D721Med (cell line): ENCODE measurements at regions not wholly inside any gene's neighbourhood (a gene's known extent, or its start where the extent isn't known, plus 50 kb on each side); places are given as distances from the start of the nearest gene placed in this dataset.

Experiments
- DNase-seq: peaks from one replicate; pipeline ENCODE4 v3.0.0; 2011; ENCODE audit warnings: low spot score; ENCODE audit not compliant: insufficient read length
- FAIRE-seq: peaks from 2 replicates; lab custom pipeline; 2011; peaks lifted over from hg19 to GRCh38; lab: Jason Lieb, UNC
- TF ChIP-seq, protein P1 (sequence below): IDR thresholded peaks from 2 replicates; pipeline ENCODE4 v1.5.1; 2012; ENCODE audit warnings: mild to moderate bottlenecking, control low read depth; ENCODE audit not compliant: insufficient read depth; ENCODE audit errors: missing control alignments

DNA sequence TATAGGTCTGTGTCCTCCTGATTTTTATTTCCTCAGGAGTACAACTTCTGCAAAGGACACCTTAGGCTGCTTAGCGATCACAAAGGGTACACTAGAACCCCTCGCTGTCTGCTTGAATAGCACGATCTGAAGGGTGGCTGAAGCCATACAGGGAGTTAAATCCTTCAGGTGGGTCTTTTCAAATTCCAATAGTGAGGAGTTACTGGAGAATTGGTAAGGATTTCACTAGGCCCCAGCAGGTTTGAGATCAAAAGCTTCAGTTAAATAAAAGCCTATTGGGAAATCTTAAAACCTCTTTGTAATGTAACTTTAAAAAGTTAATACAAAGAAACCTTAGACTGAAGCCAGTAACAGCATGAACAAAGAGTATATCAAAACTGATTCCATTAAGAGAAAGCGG, 613.1 kb downstream of the ZEB2 start:
- DNase-seq (no peak), FAIRE-seq (no peak)
- TF ChIP-seq, protein P1, sequence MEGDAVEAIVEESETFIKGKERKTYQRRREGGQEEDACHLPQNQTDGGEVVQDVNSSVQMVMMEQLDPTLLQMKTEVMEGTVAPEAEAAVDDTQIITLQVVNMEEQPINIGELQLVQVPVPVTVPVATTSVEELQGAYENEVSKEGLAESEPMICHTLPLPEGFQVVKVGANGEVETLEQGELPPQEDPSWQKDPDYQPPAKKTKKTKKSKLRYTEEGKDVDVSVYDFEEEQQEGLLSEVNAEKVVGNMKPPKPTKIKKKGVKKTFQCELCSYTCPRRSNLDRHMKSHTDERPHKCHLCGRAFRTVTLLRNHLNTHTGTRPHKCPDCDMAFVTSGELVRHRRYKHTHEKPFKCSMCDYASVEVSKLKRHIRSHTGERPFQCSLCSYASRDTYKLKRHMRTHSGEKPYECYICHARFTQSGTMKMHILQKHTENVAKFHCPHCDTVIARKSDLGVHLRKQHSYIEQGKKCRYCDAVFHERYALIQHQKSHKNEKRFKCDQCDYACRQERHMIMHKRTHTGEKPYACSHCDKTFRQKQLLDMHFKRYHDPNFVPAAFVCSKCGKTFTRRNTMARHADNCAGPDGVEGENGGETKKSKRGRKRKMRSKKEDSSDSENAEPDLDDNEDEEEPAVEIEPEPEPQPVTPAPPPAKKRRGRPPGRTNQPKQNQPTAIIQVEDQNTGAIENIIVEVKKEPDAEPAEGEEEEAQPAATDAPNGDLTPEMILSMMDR: no peak

- TF ChIP-seq, protein P1: no peak
- FAIRE-seq: no peak
- DNase-seq: no peak
Measured at GRCh38 chr2:143905587-143905986, 614.3 kb downstream of the ZEB2 start.

- TF ChIP-seq, protein P1: no peak
- no peak for FAIRE-seq
- DNase-seq: no peak
Measured at GRCh38 chr2:143903172-143903856, 616.6 kb downstream of the ZEB2 start.

DNA sequence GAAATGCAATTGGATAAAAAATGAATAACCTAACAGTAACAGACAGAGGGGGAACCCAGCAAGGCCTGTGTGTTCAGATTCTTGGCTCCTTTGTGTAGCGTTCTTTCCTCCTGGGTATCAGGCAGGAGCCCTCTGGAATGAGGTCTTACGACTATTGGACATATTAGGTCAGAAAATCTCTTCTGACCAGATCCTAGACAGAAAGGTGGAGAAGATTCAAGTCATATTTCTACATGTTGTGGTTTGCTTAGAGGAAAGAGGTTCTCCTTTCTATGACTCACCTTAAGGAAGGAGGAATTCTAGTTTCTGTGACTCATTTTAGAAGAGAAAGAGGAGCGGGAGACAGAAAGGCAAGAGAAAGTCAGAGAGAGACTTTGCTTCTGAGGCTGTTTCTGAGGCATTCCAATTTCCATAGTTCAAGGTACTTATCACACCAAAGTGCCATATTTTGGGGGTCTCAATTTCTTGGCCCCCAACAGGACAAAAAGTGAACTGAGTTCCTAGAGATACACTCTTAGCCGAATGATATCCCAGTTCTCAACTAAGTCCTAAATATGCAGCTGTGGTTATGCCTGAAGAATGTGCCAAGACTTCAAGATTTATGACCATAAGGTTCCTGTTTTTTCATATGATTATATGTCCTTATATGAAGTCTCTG, 618.6 kb downstream of the ZEB2 start:
- FAIRE-seq (no peak), DNase-seq (no peak)
- TF ChIP-seq, protein P1: no peak

GRCh38 chr2:143899987-143900386, 619.9 kb downstream of the ZEB2 start:
- DNase-seq (no peak), FAIRE-seq (no peak)
- TF ChIP-seq, protein P1: no peak

DNA sequence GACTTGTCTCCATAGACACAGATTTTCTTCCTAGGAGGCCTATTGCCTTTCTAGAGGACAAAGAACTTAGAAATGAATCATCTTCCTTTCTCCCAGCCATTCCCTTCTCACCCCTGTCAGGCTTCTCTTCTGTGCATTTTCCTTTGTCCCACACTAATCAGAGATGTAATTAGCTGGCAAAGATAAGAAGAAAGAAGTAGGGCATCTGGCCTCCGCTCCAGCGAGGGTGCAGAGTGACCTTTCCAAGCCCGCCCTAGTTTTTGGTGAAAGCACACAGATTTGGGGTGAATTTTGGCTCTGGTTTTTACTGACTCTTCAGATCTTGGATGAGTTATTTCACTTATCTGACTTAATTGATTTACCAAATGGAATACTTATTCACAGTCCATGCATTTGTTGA, 626.5 kb downstream of the ZEB2 start:
- TF ChIP-seq, protein P1: no peak
- no peak for FAIRE-seq
- DNase-seq: no peak

DNA sequence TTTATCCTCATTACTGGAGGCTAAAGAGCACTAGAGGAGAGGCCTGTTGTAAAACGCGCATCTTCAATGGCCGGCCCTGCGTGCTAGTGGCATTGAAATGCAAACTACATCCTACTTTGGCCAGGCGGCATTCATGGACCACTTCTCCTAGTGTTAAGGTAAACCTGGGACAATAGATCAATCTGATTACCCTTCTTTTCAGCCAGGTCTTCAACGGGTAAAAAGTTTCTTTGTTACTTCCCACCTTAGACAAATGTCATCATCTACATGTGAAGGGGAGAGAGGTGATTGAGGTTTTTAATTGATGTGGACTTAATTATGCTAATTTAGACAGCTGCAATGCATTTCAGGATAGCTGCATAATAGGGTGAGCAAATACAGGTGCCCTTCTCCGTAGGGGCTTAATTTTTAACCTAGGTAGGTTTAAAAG, 628.0 kb downstream of the ZEB2 start:
- FAIRE-seq (no peak), DNase-seq (no peak)
- TF ChIP-seq, protein P1: no peak
